Stimulated activated CD4-positive, alpha-beta T cell treated with anti-CD3 and anti-CD28 coated beads, Interleukin-15, amount 100 ng/mL, for 24 hours (primary cell): ENCODE measurements at regions not wholly inside any gene's neighbourhood (a gene's known extent, or its start where the extent isn't known, plus 50 kb on each side); places are given as distances from the start of the nearest gene placed in this dataset.

Experiments used
- DNase-seq: peaks from one replicate; pipeline ENCODE4 v3.0.0-alpha.2; 2020

- DNase-seq, result no peak
Measured at GRCh38 chr11:105553025-105553424, 56.8 kb upstream of the GRIA4 start.

GRCh38 chr11:105548359-105548758 is 61.5 kb upstream of the GRIA4 start:
- DNase-seq, result no peak

GRCh38 chr11:105538588-105538987 is 71.3 kb upstream of the GRIA4 start:
- DNase-seq, result no peak

- no peak for DNase-seq
Measured at GRCh38 chr11:105537531-105537930, 72.3 kb upstream of the GRIA4 start.

GRCh38 chr11:105524286-105524685 is 85.6 kb upstream of the GRIA4 start:
- DNase-seq, result no peak

GRCh38 chr11:105520706-105521345 is 89.0 kb upstream of the GRIA4 start:
- no peak for DNase-seq

- no peak for DNase-seq
Measured at GRCh38 chr11:105507496-105508254, 102.2 kb upstream of the GRIA4 start.

GRCh38 chr11:105492010-105492409 is 117.9 kb upstream of the GRIA4 start:
- no peak for DNase-seq

GRCh38 chr11:105491394-105491793 is 118.5 kb upstream of the GRIA4 start:
- no peak for DNase-seq

- no peak for DNase-seq
Measured at GRCh38 chr11:105490333-105490732, 119.5 kb upstream of the GRIA4 start.

- no peak for DNase-seq
Measured at GRCh38 chr11:105489446-105489845, 120.4 kb upstream of the GRIA4 start.

GRCh38 chr11:105486929-105487328 is 122.9 kb upstream of the GRIA4 start:
- DNase-seq, result no peak

GRCh38 chr11:105469931-105470330 is 139.9 kb upstream of the GRIA4 start:
- DNase-seq, result no peak

- DNase-seq, result no peak
Measured at GRCh38 chr11:105468154-105468553, 141.7 kb upstream of the GRIA4 start.

- DNase-seq, result no peak
Measured at GRCh38 chr11:105466582-105467228, 143.2 kb upstream of the GRIA4 start.

- DNase-seq, result no peak
Measured at GRCh38 chr11:105458071-105458470, 151.8 kb upstream of the GRIA4 start.

- no peak for DNase-seq
Measured at GRCh38 chr11:105456950-105457349, 152.9 kb upstream of the GRIA4 start.

GRCh38 chr11:105449100-105449734 is 160.7 kb upstream of the GRIA4 start:
- DNase-seq, result no peak

GRCh38 chr11:105448703-105449079 is 161.2 kb upstream of the GRIA4 start:
- DNase-seq, result no peak

GRCh38 chr11:105447936-105448702 is 161.8 kb upstream of the GRIA4 start:
- DNase-seq, result peak; percentile 42

- DNase-seq, result no peak
Measured at GRCh38 chr11:105443623-105444022, 166.2 kb upstream of the GRIA4 start.

GRCh38 chr11:105432241-105432995 is 177.5 kb upstream of the GRIA4 start:
- no peak for DNase-seq
